ENCODE measurements at regions not wholly inside any gene's neighbourhood (a gene's known extent, or its start where the extent isn't known, plus 50 kb on each side); places are given as distances from the start of the nearest gene placed in this dataset.

GRCh38 chr2:66127656-66128055 is 307.3 kb upstream of the MEIS1 start:
- TF ChIP-seq CTCF (IDR thresholded peaks at IDR 0.05) (no peak), POLR2A (IDR thresholded peaks at IDR 0.05) (no peak)
